HG03558 (cell line): ENCODE measurements at regions not wholly inside any gene's neighbourhood (a gene's known extent, or its start where the extent isn't known, plus 50 kb on each side); places are given as distances from the start of the nearest gene placed in this dataset.
"Not testable (repeated sequence)": the region's sequence is repeated elsewhere in the genome, so short reads cannot be mapped to it uniquely, and the experiment has no call there.

Source experiments
- ATAC-seq: cut with Tn5 transposase; IDR thresholded peaks from one replicate; pipeline ENCODE4 v1.9.1; 2021; ENCODE audit warnings: moderate number of reproducible peaks; ENCODE audit not compliant: unreplicated experiment; ENCODE audit errors: extremely low read depth

DNA sequence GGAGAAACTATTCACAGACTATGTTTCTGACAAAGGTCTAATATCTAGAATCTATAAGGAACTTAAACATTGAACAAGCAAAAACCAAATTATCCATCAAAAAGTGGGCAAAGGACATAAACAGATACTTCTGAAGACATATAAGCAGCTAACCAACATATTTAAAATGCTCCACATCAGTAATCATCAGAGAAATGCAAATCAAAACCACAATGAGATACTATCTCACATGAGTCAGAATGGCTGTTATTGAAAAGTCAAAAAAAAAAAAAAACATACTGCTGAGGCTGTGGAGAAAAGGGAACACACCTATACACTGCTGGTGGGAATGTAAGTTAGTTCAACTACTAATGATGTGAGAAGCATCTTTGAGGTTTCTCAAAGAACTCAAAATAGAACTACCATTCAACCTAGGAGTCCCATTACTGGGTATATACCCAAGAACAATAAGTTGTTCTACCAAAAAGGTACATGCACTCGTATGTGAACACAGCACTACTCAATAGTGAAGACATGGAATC lies 220.4 kb upstream of the TFPI start:
- no peak for ATAC-seq

GRCh38 chr2:187775196-187775595 lies 221.0 kb upstream of the TFPI start:
- ATAC-seq: no peak

DNA sequence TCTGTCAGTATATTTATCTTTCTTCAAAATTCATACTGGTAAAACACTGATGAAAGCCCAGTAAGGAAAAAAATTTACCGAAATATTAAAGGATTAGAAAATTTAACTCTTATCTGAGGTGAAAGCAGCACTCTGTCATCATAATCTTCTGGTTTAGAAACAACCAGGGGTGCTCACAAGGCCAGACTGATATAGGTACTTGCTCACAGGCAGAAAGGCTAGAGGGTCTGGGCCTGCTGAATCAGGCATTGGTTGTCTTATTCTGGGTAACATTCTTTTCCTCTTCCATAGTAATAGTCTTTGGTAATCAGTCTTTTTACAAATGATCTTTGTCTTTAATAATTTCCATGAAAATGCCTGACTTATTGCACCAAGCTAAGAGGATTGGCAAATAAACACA lies 221.4 kb upstream of the TFPI start:
- ATAC-seq: no peak

DNA sequence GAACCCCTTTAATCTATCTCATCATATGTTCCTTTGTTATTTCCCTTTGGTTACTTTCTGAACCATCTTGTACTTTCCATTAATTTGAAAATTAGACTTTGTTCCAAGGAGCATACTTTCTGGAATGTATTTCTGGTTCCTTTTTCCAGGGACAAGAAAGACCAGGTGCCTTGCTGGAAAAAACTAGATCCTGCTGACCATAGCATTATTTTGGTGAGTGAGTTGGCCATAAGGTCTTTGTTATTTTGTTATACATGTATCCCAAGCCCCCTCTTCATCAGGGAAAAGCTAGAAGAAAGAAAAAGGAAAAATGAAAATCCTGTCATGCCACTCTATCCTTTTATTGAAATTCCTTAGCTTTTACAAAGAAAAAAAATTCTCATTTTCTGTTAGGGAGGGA lies 228.1 kb upstream of the TFPI start:
- ATAC-seq: no peak

DNA sequence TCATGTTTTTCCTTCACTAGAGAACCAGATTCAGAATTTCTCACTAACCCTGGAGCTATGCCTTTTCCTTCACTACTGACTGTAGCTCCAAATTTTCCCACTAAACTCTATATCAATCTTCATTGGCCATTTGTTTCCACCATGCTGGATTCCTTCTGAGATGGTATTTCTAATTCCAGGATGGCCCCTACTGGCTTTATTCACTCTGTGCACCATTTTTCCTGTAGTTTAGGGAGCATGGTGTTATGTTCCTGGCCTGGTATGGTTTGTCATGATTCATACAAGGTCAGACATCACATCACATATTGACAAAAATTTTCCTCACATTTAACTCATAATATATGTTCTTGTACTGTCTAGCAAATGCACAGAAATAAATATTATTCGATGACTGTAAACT lies 229.2 kb upstream of the TFPI start:
- no peak for ATAC-seq

GRCh38 chr2:187784138-187784537 lies 229.9 kb upstream of the TFPI start:
- ATAC-seq: not testable (repeated sequence)

- ATAC-seq: no peak
Measured at GRCh38 chr2:187799601-187800000, 245.4 kb upstream of the TFPI start.

DNA sequence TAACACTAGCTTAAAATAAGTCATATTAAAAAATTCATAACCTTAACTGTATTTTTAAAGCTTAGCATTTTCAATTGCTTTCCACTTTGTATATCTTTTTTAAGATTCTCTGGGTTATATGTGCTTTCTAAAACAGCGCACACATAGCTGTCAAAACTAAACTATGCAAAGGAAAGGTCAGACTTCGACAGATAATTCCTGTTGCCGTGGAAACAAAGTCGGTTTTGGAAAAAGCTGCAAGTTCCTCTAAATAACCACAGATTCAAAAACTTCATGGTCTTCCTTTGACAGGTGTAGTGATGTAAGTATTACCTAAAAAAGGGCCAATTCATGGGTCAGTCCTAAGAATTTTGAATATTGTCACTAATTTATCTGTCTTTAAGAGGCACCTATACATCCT lies 249.6 kb upstream of the TFPI start:
- no peak for ATAC-seq

DNA sequence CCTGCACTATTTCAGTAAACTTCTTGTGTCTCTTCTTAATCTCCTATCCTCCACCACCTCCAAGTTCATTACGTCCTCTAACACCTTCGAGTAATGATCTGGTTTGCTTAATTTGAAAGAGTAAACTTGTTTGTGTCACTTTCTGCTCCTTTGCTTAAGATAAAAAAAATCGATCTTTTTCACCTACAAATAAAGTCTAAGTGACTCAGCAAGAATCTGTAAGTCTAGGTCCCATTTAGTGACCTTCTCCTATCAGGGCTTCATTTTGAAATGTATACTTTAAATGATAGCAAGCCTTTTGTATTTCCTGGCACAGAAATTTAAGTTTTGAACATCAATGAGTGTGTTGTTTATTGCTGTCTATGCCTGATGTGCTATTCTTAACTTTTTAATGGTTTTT lies 260.9 kb upstream of the TFPI start:
- ATAC-seq: no peak

DNA sequence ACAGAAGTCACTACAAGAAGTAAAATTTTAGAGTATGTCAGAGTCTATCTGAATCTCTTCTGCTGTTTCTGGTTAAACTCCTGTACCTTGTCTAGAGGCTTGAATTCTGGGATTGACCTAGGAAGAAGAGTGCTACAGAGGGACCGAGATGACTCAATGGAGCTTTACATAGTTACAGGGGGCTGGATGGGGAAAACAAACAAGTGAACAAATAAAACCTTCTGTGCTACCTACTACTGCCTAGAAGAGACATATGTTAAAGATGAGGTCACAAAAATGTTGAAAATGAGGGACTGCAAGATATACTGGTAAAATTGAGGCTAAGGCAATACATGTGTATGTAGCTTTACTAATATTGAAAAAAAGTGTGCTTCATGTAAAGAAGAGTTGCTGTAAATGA lies 265.4 kb upstream of the TFPI start:
- ATAC-seq: no peak

GRCh38 chr2:187825108-187825507 lies 270.9 kb upstream of the TFPI start:
- ATAC-seq: no peak

- ATAC-seq: no peak
Measured at GRCh38 chr2:187826023-187826422, 271.8 kb upstream of the TFPI start.

DNA sequence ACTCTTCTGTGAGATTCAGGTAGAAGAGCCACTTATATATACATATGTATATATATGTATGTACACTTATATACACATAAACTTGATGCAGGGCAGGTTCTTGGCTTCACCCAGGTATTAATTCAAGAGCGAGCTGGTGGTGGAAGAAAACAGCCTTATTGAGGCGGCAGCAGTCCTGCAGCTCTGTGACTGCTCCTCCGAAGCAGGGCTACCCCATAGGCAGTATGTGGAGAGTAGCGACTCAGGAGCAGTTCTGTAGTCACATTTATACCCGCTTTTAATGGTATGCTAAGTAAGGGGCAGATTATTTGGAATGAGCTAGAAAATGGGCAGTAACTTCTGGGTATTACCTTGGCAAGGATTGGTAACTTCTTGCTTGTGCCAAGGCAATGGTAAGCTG lies 280.6 kb upstream of the TFPI start:
- no peak for ATAC-seq

- ATAC-seq: no peak
Measured at GRCh38 chr2:187838690-187839089, 284.5 kb upstream of the TFPI start.

DNA sequence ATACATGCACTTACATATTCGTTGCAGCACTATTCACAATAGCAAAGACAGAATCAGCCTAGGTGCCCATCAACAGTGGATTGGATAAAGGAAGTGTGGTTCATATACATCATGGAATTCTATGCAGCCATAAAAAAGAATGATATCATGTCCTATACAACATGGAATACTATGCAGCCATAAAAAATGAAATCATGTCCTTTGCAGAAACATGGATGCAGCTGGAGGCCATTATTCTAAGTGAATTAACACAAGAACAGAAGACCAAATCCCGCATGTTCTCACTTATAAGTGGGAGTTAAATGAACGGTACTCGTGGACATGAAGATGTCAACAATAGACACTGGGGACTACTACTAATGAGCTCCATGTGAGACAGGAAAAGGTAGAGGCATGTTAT lies 288.1 kb upstream of the TFPI start:
- ATAC-seq: no peak

DNA sequence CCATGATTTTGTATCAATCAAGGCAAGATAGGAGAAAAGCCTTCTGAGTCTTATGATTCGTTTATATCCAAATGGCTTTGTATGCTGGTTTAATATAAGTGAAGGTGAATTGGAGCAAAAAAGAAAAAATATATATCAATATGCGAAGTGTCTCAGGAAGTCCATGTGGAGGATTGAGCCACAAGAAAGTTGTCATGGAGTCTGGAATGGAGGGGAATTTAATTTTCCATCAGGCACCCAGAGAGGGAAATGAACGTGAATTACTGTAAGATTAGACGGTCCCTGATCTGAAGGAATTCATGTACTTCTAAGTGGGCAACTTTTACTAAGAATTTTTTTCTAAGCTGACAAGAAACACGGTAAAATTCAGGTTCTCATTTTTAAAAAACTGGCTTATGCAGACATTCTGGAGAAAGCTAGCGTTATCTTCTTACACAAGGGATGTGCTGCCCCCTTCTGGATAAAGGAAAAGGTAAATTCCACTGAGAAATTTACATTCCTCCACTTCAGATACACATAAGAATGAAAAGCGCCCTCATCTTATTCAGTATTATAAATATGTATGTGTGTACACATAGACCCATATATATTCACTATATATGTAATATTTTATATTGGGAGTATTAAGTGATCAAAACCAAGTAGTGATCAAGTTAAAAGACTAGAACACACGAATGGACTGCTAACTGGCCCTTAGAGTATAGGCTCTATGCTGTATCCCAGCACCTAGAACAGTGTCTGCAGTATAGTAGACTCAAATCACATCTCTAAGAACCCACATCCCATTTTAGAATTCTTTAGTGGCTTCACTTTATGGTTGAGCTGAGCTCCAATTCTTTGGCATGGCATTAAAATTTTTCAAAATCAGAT lies 289.0 kb upstream of the TFPI start:
- ATAC-seq: no peak

GRCh38 chr2:187847245-187848208 lies 293.3 kb upstream of the TFPI start:
- no peak for ATAC-seq

- no peak for ATAC-seq
Measured at GRCh38 chr2:187851955-187852561, 297.8 kb upstream of the TFPI start.

DNA sequence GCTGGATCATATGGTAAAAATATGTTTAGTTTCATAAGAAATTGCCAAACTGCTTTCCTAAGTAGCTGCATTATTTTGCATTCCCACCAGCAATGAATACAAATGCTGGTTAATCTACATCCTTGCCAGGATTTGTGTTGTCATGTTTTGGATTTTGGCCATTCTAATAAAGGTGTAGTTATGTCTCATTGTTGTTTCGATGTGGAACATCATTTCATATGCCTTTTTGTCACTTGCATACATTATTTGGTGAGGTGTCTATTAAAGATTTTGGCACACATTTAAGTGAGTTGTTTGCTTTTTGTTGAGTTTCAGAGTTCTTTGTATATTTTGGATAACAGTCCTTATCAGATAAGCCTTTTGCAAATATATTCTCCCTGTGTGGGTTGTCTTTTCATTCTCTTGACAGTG lies 299.2 kb upstream of the TFPI start:
- ATAC-seq: no peak

GRCh38 chr2:187854801-187855200 lies 300.6 kb upstream of the TFPI start:
- no peak for ATAC-seq

- ATAC-seq: no peak
Measured at GRCh38 chr2:187855689-187856088, 301.5 kb upstream of the TFPI start.
